SK-N-SH (cell line): ENCODE measurements at regions not wholly inside any gene's neighbourhood (a gene's known extent, or its start where the extent isn't known, plus 50 kb on each side); places are given as distances from the start of the nearest gene placed in this dataset.
A peak's percentile ranks its signal among the peaks of the same experiment; 100 is the strongest.

Experiments
- CTCF ChIA-PET: fragments of 300-600, 350-600 bp; formaldehyde crosslinking; extraction: SDS; loops from one replicate; lab custom pipeline; 2021; lab: Yijun Ruan, JAX
- POLR2A ChIA-PET: fragments of 350-600 bp; sonication (Branson Sonifier 250); formaldehyde crosslinking; extraction: SDS; loops from one replicate; lab custom pipeline; 2020; ENCODE audit warnings: antibody characterized with exemption, inconsistent platforms; lab: Yijun Ruan, JAX
- DNase-seq: peaks from one replicate; pipeline ENCODE4 v3.0.0; 2012
- H2AFZ ChIP-seq: fragments of 200-600 bp; sonication (generic); 2 replicates; pipeline ENCODE4 v1.8.1; 2016; ENCODE audit warnings: antibody characterized with exemption, mild to moderate bottlenecking, low read depth
- H3F3A ChIP-seq: fragments of 200-600 bp; sonication (generic); replicated peaks from 2 replicates; pipeline ENCODE3; 2016; ENCODE audit warnings: antibody characterized with exemption, mild to moderate bottlenecking; ENCODE audit not compliant: insufficient read depth
- H3K27ac ChIP-seq, 2 experiments: fragments of 200-500 bp in 1 of 2; fragments of 200-600 bp in 1 of 2; sonication (Bioruptor generic) in 1 of 2; sonication (generic), shearing (Covaris generic) in 1 of 2; 2 replicates each; pipeline versions ENCODE4 v1.5.1 to v1.6.1; 2014 to 2016; ENCODE audit warnings: low read depth in 2 of 2, inconsistent platforms in 1 of 2, low read length in 1 of 2, mild to moderate bottlenecking in 1 of 2, mixed read lengths in 1 of 2
- H3K27me3 ChIP-seq: fragments of 200-600 bp; sonication (generic), shearing (Covaris generic); 2 replicates; pipeline ENCODE4 v1.6.1; 2016; ENCODE audit warnings: mixed run types; ENCODE audit not compliant: insufficient read depth
- H3K36me3 ChIP-seq, 2 experiments: fragments of 200-500 bp in 1 of 2; fragments of 200-600 bp in 1 of 2; sonication (Bioruptor generic) in 1 of 2; sonication (generic) in 1 of 2; replicated peaks in 1 of 2; 2 replicates each; pipeline versions ENCODE3 to v1.5.1; 2014 to 2016; ENCODE audit warnings: low read length in 1 of 2, mild to moderate bottlenecking in 1 of 2; ENCODE audit not compliant: insufficient read depth in 2 of 2, control insufficient read depth in 1 of 2
- H3K4me1 ChIP-seq, 2 experiments: fragments of 200-500 bp in 1 of 2; fragments of 200-600 bp in 1 of 2; sonication (Bioruptor generic) in 1 of 2; sonication (generic), shearing (Covaris generic) in 1 of 2; 2 replicates each; pipeline versions ENCODE4 v1.5.1 to v1.6.1; 2014 to 2016; ENCODE audit warnings: low read depth in 1 of 2, low read length in 1 of 2, mixed run types in 1 of 2; ENCODE audit not compliant: insufficient read depth in 2 of 2, control insufficient read depth in 1 of 2
- H3K4me2 ChIP-seq: fragments of 200-600 bp; sonication (generic), shearing (Covaris generic); 2 replicates; pipeline ENCODE4 v1.6.1; 2017; ENCODE audit warnings: mixed run types
- H3K4me3 ChIP-seq, 2 experiments: fragments of 200-500 bp in 1 of 2; fragments of 200-600 bp in 1 of 2; sonication (Bioruptor generic) in 1 of 2; sonication (generic), shearing (Covaris generic) in 1 of 2; 2 replicates each; pipeline versions ENCODE4 v1.5.1 to v1.8.1; 2014 to 2016; ENCODE audit warnings: low read depth in 2 of 2, inconsistent platforms in 1 of 2, low read length in 1 of 2, mild to moderate bottlenecking in 1 of 2, mixed read lengths in 1 of 2, moderate library complexity in 1 of 2
- H3K79me2 ChIP-seq: fragments of 200-600 bp; sonication (generic); 2 replicates; pipeline ENCODE4 v1.8.1; 2017; ENCODE audit warnings: mild to moderate bottlenecking; ENCODE audit not compliant: insufficient read depth
- H3K9ac ChIP-seq: fragments of 200-600 bp; sonication (generic); 2 replicates; pipeline ENCODE4 v1.6.1; 2017; ENCODE audit warnings: mixed run types
- H3K9me2 ChIP-seq: fragments of 200-600 bp; sonication (generic); 2 replicates; pipeline ENCODE4 v1.6.1; 2017; ENCODE audit warnings: mixed run types
- H3K9me3 ChIP-seq: fragments of 200-600 bp; sonication (generic); 2 replicates; pipeline ENCODE4 v1.6.1; 2017; ENCODE audit warnings: mixed run types, mild to moderate bottlenecking, moderate library complexity
- H4K20me1 ChIP-seq: fragments of 200-600 bp; sonication (generic); 2 replicates; pipeline ENCODE4 v1.6.1; 2017; ENCODE audit warnings: mild to moderate bottlenecking, mixed run types; ENCODE audit not compliant: insufficient read depth
- ELF1 ChIP-seq: IDR thresholded peaks from 2 replicates; pipeline ENCODE4 v1.4.0; 2012
- EP300 ChIP-seq, 2 experiments: IDR thresholded peaks; 2 replicates each; pipeline versions ENCODE4 v1.4.0 to v1.6.1; 2012; ENCODE audit warnings: borderline replicate concordance in 1 of 2, low read depth in 1 of 2, low read length in 1 of 2
- FOSL2 ChIP-seq: IDR thresholded peaks from 2 replicates; pipeline ENCODE4 v1.4.0; 2012; ENCODE audit warnings: low read depth, mild to moderate bottlenecking, moderate library complexity, borderline replicate concordance
- FOXJ3 ChIP-seq: sonication (generic); formaldehyde crosslinking; IDR thresholded peaks from 2 replicates; pipeline ENCODE4 v1.5.1; 2020; ENCODE audit warnings: mild to moderate bottlenecking, missing genetic modification reagents
- JUND ChIP-seq: IDR thresholded peaks from 2 replicates; pipeline ENCODE4 v1.4.0; 2012
- MEF2A ChIP-seq: IDR thresholded peaks from 2 replicates; pipeline ENCODE4 v1.4.0; 2012; ENCODE audit warnings: low read depth, borderline replicate concordance
- NFIC ChIP-seq: IDR thresholded peaks from 2 replicates; pipeline ENCODE4 v1.4.0; 2012; ENCODE audit warnings: borderline replicate concordance
- NRF1 ChIP-seq: IDR thresholded peaks from 2 replicates; pipeline ENCODE4 v1.6.1; 2012; ENCODE audit warnings: low read depth, mild to moderate bottlenecking, low read length
- POLR2AphosphoS5 ChIP-seq: IDR thresholded peaks from 2 replicates; pipeline ENCODE4 v1.6.1; 2012; ENCODE audit warnings: low read depth, low read length
- RAD21 ChIP-seq: IDR thresholded peaks from 2 replicates; pipeline ENCODE4 v1.6.1; 2012; ENCODE audit warnings: mild to moderate bottlenecking, low read length
- RCOR1 ChIP-seq: fragments of 150-350 bp; IDR thresholded peaks from 2 replicates; pipeline ENCODE4 v1.6.1; 2017; ENCODE audit warnings: antibody characterized with exemption, low read length
- SIN3A ChIP-seq: IDR thresholded peaks from 2 replicates; pipeline ENCODE4 v1.6.1; 2012; ENCODE audit warnings: low read depth, mild to moderate bottlenecking, low read length, moderate library complexity, borderline replicate concordance
- TCF12 ChIP-seq: IDR thresholded peaks from 2 replicates; pipeline ENCODE4 v1.4.0; 2012
- TEAD4 ChIP-seq: IDR thresholded peaks from 2 replicates; pipeline ENCODE4 v1.4.0; 2012; ENCODE audit warnings: mild to moderate bottlenecking, borderline replicate concordance; ENCODE audit not compliant: insufficient read depth
- YY1 ChIP-seq: IDR thresholded peaks from 2 replicates; pipeline ENCODE4 v1.4.0; 2012; ENCODE audit warnings: low read depth, mild to moderate bottlenecking
- WGBS: methylation state at CpG from one replicate; pipeline ENCODE4 v1.1.6; 2017; ENCODE audit warnings: low lambda C conversion rate; 5-methylcytosine and 5-hydroxymethylcytosine counted together
- TF ChIP-seq, protein P1 (sequence below): IDR thresholded peaks from 2 replicates; pipeline ENCODE4 v1.6.1; 2012; ENCODE audit warnings: mild to moderate bottlenecking, low read depth, low read length, moderate library complexity
- TF ChIP-seq, protein P2 (sequence below): fragments of 150-350 bp; IDR thresholded peaks from 2 replicates; pipeline ENCODE4 v1.6.1; 2017; ENCODE audit warnings: antibody characterized with exemption, low read length, low read depth, borderline replicate concordance
- TF ChIP-seq, protein P3 (sequence below): fragments of 200-600 bp; sonication (generic); IDR thresholded peaks from 2 replicates; pipeline ENCODE4 v1.6.1; 2017; ENCODE audit warnings: antibody characterized with exemption, mild to moderate bottlenecking, moderate library complexity
- TF ChIP-seq, protein P4 (sequence below): IDR thresholded peaks from 2 replicates; pipeline ENCODE4 v1.4.0; 2012; ENCODE audit warnings: low read depth, borderline replicate concordance
- TF ChIP-seq, protein P5 (sequence below): IDR thresholded peaks from 2 replicates; pipeline ENCODE4; 2012

DNA sequence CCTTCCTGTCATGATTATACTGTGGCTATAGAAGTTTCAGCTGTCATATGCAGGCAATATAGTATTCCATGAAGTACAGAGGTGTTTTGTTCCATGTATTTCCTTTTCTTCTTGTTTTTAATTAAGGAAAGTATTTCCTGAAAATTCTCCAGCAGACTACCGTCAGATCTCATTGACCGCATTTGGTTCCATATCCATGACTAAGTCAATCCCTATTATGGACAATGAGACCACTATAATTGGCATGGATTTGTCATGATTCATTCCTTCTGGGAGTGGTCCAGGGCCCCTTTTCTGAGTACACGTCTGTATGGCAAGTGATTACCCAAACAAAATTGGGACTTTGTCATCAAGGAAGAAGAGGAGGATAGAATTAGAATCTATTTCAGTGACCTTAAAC is 283.2 kb upstream of the CLINT1 start:
- H3K36me3 ChIP-seq, result no peaks in the 10 kb centered on the region
- H3K4me3 ChIP-seq, result no peak overlapping the region
- H3K9ac ChIP-seq, result no peak overlapping the region
- no peaks in the 10 kb centered on the region for H3K27me3 ChIP-seq
- H3K9me3 ChIP-seq, result no peaks in the 10 kb centered on the region
- WGBS, result 62% methylated on average over 3 of the region's 3 CpGs
- ChIA-PET CTCF (interaction anchor here (1.5 kb wide), 1 partner anchor 33 kb away, joined by 4 read pairs; no protein-coding TSS in a partner anchor), POLR2A (no interaction called here)
- TF ChIP-seq FOXJ3 (CRISPR knock-in tag) (no peak), NRF1 (no peak), ELF1 (no peak), RCOR1 (no peak), TCF12 (no peak), JUND (no peak), FOSL2 (no peak), MEF2A (no peak), YY1 (no peak)
- TF ChIP-seq, protein P1, sequence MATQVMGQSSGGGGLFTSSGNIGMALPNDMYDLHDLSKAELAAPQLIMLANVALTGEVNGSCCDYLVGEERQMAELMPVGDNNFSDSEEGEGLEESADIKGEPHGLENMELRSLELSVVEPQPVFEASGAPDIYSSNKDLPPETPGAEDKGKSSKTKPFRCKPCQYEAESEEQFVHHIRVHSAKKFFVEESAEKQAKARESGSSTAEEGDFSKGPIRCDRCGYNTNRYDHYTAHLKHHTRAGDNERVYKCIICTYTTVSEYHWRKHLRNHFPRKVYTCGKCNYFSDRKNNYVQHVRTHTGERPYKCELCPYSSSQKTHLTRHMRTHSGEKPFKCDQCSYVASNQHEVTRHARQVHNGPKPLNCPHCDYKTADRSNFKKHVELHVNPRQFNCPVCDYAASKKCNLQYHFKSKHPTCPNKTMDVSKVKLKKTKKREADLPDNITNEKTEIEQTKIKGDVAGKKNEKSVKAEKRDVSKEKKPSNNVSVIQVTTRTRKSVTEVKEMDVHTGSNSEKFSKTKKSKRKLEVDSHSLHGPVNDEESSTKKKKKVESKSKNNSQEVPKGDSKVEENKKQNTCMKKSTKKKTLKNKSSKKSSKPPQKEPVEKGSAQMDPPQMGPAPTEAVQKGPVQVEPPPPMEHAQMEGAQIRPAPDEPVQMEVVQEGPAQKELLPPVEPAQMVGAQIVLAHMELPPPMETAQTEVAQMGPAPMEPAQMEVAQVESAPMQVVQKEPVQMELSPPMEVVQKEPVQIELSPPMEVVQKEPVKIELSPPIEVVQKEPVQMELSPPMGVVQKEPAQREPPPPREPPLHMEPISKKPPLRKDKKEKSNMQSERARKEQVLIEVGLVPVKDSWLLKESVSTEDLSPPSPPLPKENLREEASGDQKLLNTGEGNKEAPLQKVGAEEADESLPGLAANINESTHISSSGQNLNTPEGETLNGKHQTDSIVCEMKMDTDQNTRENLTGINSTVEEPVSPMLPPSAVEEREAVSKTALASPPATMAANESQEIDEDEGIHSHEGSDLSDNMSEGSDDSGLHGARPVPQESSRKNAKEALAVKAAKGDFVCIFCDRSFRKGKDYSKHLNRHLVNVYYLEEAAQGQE, result no peak
- TF ChIP-seq, protein P2, sequence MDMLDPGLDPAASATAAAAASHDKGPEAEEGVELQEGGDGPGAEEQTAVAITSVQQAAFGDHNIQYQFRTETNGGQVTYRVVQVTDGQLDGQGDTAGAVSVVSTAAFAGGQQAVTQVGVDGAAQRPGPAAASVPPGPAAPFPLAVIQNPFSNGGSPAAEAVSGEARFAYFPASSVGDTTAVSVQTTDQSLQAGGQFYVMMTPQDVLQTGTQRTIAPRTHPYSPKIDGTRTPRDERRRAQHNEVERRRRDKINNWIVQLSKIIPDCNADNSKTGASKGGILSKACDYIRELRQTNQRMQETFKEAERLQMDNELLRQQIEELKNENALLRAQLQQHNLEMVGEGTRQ, result no peak
- H2AFZ ChIP-seq, result no peak overlapping the region
- no peaks in the 10 kb centered on the region for H3K79me2 ChIP-seq
- H3K27ac ChIP-seq, result no peak overlapping the region
- no peak for DNase-seq
- no peaks in the 10 kb centered on the region for H3K9me2 ChIP-seq
- peaks cover 0 to 6% of the 10 kb centered on the region in 2 experiments; a peak in 2 of 4 replicates for H3K4me1 ChIP-seq
- no peak overlapping the region for H3K4me2 ChIP-seq
- no peaks in the 10 kb centered on the region for H3F3A ChIP-seq
- no peaks in the 10 kb centered on the region for H4K20me1 ChIP-seq

DNA sequence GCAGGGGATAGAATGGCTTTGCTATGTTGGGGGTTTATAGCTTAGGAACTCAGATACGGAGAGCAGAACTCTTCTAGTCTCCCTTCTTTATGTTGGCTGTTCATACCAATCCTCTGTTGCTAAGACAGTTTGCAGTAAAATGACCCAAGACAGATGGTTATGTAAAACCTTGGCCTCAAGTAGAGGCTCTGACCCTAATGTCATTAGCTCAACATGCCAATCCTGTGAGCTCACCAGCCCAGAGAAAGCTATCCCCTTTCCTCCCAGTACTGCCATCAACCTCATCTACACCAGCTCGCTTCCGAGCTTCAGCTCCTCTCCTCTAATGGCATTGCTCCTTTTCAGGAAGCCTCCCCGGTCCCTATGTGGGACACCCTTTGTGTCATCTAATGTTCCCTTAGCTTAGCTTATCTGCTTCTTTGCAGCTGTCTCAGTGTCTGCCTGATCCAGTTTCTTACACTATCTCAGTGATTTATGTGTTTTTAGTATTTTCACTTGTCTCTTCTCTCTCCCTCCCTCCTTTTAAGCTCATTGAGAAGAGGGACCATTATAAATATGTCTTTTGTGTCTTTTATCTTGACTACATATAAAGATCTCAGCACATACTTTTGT is 281.3 kb upstream of the CLINT1 start:
- no peak overlapping the region for H3K4me3 ChIP-seq
- H3K27ac ChIP-seq, result peak overlapping the region in 1 of 2 experiments; percentile 53; a peak in 2 of 4 replicates
- peaks cover 0 to under 1% of the 10 kb centered on the region in 2 experiments; a peak in 2 of 4 replicates for H3K4me1 ChIP-seq
- H3K9me2 ChIP-seq, result no peaks in the 10 kb centered on the region
- DNase-seq, result no peak
- WGBS, result 48% methylated on average over 4 of the region's 4 CpGs
- no peak overlapping the region for H3K9ac ChIP-seq
- no peaks in the 10 kb centered on the region for H3K79me2 ChIP-seq
- H4K20me1 ChIP-seq, result no peaks in the 10 kb centered on the region
- H3K27me3 ChIP-seq, result no peaks in the 10 kb centered on the region
- no peaks in the 10 kb centered on the region for H3K9me3 ChIP-seq
- H2AFZ ChIP-seq, result no peak overlapping the region
- peak overlapping the region; percentile 35; the same call in 1 of the 2 replicates for H3K4me2 ChIP-seq
- H3K36me3 ChIP-seq, result no peaks in the 10 kb centered on the region
- H3F3A ChIP-seq, result no peaks in the 10 kb centered on the region
- CTCF ChIA-PET, result interaction anchor here (1.5 kb wide), 1 partner anchor 65 kb away, joined by 3 read pairs; no protein-coding TSS in a partner anchor
- POLR2A ChIA-PET, result no interaction called here
- TF ChIP-seq, protein P3, sequence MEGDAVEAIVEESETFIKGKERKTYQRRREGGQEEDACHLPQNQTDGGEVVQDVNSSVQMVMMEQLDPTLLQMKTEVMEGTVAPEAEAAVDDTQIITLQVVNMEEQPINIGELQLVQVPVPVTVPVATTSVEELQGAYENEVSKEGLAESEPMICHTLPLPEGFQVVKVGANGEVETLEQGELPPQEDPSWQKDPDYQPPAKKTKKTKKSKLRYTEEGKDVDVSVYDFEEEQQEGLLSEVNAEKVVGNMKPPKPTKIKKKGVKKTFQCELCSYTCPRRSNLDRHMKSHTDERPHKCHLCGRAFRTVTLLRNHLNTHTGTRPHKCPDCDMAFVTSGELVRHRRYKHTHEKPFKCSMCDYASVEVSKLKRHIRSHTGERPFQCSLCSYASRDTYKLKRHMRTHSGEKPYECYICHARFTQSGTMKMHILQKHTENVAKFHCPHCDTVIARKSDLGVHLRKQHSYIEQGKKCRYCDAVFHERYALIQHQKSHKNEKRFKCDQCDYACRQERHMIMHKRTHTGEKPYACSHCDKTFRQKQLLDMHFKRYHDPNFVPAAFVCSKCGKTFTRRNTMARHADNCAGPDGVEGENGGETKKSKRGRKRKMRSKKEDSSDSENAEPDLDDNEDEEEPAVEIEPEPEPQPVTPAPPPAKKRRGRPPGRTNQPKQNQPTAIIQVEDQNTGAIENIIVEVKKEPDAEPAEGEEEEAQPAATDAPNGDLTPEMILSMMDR, result no peak
- no peak; the same call in 1 of the 2 replicates for TF ChIP-seq NFIC
- no peak for TF ChIP-seq EP300 (IDR thresholded peaks at IDR 0.05; ENCODE audit: borderline replicate concordance in 1 of 2, low read depth in 1 of 2, low read length in 1 of 2)
- TF ChIP-seq TEAD4, result no peak
- TF ChIP-seq TCF12, result peak; percentile 39; the same call in 1 of the 2 replicates
- no peak for TF ChIP-seq SIN3A
- TF ChIP-seq POLR2AphosphoS5, result no peak
- TF ChIP-seq RAD21, result no peak
- TF ChIP-seq, protein P4, sequence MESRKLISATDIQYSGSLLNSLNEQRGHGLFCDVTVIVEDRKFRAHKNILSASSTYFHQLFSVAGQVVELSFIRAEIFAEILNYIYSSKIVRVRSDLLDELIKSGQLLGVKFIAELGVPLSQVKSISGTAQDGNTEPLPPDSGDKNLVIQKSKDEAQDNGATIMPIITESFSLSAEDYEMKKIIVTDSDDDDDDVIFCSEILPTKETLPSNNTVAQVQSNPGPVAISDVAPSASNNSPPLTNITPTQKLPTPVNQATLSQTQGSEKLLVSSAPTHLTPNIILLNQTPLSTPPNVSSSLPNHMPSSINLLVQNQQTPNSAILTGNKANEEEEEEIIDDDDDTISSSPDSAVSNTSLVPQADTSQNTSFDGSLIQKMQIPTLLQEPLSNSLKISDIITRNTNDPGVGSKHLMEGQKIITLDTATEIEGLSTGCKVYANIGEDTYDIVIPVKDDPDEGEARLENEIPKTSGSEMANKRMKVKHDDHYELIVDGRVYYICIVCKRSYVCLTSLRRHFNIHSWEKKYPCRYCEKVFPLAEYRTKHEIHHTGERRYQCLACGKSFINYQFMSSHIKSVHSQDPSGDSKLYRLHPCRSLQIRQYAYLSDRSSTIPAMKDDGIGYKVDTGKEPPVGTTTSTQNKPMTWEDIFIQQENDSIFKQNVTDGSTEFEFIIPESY, result no peak
- TF ChIP-seq, protein P5, sequence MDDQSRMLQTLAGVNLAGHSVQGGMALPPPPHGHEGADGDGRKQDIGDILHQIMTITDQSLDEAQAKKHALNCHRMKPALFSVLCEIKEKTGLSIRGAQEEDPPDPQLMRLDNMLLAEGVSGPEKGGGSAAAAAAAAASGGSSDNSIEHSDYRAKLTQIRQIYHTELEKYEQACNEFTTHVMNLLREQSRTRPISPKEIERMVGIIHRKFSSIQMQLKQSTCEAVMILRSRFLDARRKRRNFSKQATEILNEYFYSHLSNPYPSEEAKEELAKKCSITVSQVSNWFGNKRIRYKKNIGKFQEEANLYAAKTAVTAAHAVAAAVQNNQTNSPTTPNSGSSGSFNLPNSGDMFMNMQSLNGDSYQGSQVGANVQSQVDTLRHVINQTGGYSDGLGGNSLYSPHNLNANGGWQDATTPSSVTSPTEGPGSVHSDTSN, result peak; percentile 56; the same call in 1 of the 2 replicates
